ENCODE measurements at regions not wholly inside any gene's neighbourhood (a gene's known extent, or its start where the extent isn't known, plus 50 kb on each side); places are given as distances from the start of the nearest gene placed in this dataset.

GRCh38 chr9:79208791-79209396 is 362.9 kb upstream of the TLE4 start:
- no peak for DNase-seq (ENCODE audit: low read depth)

DNA sequence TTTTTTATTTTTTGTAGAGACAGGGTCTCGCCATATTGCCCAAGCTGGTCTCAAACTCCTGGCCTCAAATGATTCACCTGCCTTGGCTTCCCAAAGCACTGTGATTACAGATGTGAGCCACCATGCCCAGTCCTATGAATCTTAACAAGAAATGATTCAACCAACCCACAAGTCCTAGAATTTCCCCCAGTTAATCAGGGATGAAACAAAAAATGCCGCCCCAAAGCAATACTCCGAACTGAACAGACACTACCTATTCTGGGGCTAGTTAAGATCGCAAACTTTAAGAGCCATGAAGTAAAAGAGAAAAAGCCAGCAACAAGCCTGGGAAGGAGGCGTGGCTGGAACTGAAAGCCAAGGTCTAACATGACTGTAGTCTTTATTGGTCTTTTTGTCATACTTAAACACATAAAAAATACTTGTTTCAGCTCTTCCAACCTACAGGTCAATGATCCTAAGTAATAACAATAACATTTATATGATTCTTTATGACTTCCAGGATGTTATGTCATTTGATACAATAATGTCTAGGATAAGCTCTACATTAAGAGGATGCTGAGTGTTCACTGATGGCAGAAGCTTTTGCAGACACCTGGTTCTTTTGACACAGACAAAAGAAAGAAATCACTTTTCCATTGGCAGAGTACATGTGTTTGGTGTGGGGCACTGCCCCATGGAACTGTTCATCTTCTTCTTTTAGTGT is 361.1 kb upstream of the TLE4 start:
- DNase-seq (ENCODE audit: low read depth), result no peak

DNA sequence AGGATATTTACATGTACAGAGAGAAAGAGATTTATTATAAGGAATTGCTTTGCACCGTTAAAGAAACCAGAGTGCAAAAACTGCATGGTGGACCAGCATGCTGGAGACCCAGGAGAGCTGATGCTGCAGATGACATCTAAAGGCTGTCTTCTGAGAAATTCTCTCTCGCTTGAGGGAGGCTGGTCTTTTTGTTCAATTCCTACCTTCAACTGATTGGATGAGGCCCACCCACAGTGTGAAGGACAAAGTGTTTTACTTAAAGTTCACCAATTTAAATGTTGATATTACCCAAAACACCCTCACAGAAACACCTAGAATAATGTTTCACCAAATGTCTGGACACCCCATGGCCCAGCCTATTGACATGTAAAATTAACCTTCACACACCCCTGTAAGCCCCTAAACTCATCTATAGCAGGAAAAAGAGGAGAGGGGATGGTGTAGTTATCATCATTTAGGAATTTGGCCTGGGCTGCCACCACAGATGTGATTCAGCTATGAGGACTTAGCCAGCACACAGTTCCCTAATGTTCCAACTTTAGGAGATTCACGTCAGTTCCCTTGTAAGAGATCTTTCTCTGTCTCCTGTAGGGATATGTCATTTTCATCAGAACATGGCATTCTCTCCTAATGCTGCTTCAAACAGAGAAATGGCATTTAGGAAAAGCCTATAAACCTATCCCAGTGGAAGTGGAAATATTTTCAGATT is 358.2 kb upstream of the TLE4 start:
- no peak for DNase-seq (ENCODE audit: low read depth)

DNA sequence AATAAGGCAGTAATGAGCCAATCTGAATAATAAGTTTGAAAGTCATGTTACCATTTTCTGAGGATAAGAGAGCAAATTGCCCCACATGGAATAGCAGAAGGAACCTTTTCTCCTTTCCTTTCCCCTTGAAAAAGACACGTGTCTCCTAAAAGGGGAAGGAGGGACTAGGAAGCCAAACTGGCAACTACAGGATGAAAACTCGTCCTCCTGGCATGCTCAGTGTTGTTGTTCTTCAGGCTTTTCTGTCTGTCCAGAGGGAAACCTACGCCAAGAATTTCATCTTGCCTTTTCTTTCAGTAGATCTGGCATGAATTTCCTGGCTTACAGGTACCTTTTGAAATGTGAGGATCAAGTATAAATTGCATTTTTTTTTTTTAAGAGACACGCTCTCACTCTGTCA is 355.9 kb upstream of the TLE4 start:
- DNase-seq (ENCODE audit: low read depth), result no peak

DNA sequence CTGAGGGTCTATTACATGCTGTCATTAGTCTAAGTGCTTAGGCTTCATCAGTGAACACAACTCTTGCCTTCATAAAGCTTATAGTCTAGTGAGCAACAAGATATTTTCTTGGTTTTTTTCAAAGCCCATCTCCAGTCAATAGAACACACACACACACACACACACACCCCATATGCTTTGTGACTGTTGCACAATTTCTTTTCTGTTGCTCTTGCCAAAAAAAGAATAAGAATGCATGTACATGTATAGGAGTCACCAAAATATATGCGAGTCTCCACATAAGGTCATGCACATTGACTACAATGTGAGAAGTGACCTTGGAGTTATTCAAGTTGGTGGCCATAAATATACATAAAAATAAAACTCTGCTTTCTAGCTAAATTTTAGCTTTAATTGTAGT is 351.5 kb upstream of the TLE4 start:
- no peak for DNase-seq (ENCODE audit: low read depth)

- DNase-seq (ENCODE audit: low read depth), result no peak
These were observed 351.1 kb upstream of the TLE4 start for GRCh38 chr9:79220666-79221065.

DNA sequence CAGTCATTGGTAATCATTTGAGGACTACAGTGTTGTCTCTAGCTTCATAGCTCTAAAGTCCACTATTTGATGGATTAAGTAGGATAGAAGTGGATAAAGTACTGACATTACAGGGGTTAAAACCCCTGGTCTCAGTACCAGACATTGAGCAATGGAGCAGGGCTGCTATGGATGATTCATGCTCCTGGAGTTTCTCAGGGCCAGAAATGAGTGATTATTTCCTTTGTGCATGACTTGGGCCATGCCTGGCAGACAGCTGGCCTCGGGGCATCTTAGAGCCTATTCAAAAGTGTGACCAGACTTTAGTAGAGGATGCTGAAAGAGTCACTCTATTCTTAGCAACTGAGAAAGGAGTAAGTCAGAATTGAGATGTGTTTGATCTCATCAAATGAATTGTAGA is 350.7 kb upstream of the TLE4 start:
- DNase-seq (ENCODE audit: low read depth), result no peak

DNA sequence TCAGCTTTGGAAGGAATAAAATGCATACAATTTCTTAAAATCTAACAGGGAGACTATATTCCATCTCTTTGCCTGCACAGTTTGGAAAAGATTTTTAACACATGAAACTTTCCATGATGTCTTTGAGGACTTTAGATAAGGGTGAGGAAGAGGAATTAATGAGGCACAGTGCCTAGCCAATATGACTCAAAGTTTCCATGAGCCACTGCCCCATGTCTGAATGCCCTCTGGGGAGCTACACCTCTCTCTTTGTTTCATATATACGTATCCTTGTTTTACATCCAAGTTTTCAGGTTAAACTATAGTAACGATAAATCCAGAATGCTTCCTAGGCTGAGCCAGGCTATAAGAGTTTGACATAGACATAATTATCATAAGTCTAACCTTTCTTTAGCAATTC is 349.3 kb upstream of the TLE4 start:
- no peak for DNase-seq (ENCODE audit: low read depth)

DNA sequence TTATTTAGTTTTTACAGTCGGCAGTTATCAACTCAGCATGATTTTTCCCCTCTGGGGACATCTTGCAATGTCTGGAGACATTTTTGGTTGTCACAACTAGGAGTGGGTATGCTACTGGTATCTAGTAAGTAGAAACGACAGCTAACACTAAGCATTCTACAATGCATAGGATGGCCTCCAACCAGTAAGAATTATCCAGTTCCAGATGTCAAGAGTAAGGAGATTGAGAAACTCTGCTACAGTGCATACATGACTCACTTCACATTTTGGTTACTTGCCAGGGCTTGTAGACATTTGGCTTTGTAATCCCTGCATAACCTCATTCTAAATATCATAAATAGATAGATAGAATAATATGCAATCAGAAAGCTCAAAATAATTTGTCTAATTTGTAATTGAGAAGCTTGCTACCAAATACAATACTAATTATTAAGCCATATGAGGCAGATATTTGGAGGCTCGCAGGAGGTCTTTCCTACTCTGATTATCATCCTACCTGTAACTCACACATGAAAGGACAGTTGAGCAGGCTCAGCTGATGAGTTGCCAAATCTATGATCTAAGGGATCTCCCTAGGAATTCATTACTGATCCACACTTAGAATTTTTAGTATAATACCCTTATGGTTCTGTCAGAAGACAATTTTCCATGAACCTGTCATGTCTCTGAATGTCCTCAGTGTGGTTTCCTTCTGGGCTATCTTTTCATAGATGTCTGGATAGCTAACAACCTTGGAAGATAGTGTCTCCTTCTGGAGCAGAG is 346.9 kb upstream of the TLE4 start:
- no peak for DNase-seq (ENCODE audit: low read depth)

DNA sequence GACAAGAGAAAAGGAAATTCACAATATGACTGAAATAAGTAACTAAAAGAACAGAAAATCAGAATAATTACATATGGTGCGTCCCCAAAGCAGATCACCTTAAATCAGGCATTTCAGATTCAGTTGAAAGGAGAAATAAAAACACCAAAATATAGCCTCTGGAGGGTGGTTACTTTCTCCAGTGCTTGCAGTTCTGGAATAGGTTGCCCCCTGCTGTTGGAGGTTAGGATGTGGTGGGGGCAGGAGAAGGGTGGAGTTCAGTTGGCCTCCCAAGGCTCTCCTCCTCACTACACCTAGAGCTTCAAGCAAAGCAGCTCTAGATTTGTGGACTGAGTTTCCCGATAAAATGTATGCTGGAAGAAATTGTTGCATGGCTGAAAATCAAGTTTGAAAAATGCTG is 338.2 kb upstream of the TLE4 start:
- no peak for DNase-seq (ENCODE audit: low read depth)

GRCh38 chr9:79236466-79236865 is 335.3 kb upstream of the TLE4 start:
- no peak for DNase-seq (ENCODE audit: low read depth)

GRCh38 chr9:79237861-79238260 is 333.9 kb upstream of the TLE4 start:
- DNase-seq (ENCODE audit: low read depth), result no peak

- no peak for DNase-seq (ENCODE audit: low read depth)
These were observed 331.0 kb upstream of the TLE4 start for GRCh38 chr9:79240774-79241173.

- no peak for DNase-seq (ENCODE audit: low read depth)
These were observed 329.3 kb upstream of the TLE4 start for GRCh38 chr9:79242489-79242888.

- no peak for DNase-seq (ENCODE audit: low read depth)
These were observed 325.6 kb upstream of the TLE4 start for GRCh38 chr9:79246170-79246569.

DNA sequence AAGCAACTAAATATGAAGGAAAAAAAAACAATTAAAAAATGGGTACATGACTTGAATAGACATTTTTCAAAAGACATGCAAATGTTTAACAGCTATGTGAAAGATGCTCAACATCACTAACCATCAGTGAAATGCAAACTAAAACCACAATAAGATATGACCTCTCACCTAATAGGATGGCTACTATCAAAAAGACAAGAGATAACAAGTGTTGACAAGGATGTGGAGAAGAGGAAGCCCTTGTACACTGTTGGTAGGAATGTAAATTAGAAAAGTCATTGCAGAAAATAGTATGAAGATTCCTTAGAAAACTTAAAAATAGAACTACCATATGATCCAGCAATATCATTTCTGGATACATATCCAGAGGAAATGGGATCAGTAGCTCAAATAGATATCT is 324.7 kb upstream of the TLE4 start:
- DNase-seq (ENCODE audit: low read depth), result no peak

DNA sequence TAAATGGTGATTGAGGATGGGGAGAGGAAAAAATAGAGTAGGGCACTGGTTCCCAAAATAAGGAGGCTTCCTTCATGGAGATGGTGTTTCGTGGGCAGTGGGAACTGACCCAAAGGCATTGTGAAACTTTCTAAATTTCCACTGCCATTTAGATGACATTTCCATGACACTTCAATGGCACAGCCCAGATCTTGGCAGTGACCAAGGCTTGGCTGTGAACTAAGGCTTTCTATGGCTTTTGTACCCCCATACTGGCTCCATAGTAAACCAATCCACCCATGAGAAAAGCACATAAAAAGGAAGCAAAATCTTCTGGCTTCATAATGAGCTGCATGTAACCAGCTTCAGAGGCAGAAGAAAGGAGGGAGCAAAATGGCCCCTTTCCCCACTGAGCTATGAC is 321.0 kb upstream of the TLE4 start:
- no peak for DNase-seq (ENCODE audit: low read depth)

- DNase-seq (ENCODE audit: low read depth), result no peak
These were observed 316.7 kb upstream of the TLE4 start for GRCh38 chr9:79254900-79255650.

GRCh38 chr9:79255651-79256260 is 316.0 kb upstream of the TLE4 start:
- no peak for DNase-seq (ENCODE audit: low read depth)

GRCh38 chr9:79256691-79257213 is 315.0 kb upstream of the TLE4 start:
- DNase-seq (ENCODE audit: low read depth), result no peak

DNA sequence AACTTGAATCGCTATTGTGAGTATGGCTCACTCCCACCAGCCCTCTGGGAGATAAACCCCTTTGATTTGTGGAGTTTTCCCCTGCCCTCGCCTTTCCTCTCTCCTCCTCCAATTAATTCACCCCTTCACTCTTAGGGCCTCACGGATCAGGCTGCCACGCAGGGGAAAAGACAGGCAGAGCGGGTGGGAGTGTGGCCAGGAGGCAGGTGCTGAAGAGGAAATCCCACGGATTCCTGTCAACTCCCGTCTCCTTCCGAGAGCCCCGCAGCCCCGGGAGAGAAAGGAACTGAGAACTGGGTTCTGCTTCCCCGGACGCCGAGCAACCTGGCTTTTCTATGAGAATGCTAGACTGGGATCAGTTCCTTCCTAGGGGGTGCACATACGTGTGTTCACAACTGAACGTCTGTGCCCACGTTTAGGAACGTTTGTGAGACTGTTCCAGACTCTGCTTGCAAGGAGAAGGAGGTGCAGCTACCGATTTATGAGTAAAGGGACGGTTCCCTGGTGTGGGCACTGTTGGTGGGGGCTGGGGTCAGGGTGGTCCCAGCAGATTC is 314.5 kb upstream of the TLE4 start:
- no peak for DNase-seq (ENCODE audit: low read depth)
